T-helper 1 cell (primary cell): ENCODE measurements at regions not wholly inside any gene's neighbourhood (a gene's known extent, or its start where the extent isn't known, plus 50 kb on each side); places are given as distances from the start of the nearest gene placed in this dataset.
"Not testable (repeated sequence)": the region's sequence is repeated elsewhere in the genome, so short reads cannot be mapped to it uniquely, and the experiment has no call there.

Experiments used
- DNase-seq, 5 donors: peaks; one replicate each; pipeline ENCODE4 v3.0.0-alpha.2; 2012 to 2020

DNA sequence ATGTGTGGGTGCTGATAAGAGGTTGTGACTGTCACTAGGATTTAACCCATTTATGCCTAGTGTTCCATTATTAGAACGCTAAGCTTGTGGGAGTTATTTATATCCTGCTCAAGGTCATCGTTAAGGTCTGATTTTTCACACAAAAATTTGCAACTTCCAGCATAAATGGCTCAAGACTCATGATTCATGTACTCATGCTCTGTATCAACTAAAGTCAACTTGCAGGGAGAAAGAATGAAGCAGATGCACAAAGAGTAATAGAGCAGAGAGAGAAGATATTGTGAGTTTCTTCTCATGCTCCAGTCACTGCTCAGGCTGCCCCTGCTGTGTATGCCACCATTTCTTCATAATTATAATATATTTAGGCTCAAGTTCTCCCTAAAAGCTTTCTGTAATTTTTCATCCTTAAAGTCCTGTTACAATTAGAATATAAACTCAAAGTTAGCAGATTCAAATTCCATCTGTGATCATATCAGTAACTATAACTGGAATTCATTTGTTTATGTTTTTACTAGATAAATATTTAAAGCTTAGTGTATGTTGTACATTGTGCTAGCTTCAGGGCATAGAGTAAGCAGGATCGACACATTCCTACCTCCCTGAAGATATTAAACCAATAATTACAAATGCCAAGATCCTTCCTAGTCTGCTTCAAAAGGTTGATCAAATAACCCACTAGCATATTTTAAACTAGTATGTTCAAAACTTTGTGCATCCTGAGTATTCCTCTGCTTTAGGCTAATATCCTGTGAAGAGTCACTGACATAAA, 136.7 kb downstream of the NUDT12 start:
- DNase-seq: no peak

DNA sequence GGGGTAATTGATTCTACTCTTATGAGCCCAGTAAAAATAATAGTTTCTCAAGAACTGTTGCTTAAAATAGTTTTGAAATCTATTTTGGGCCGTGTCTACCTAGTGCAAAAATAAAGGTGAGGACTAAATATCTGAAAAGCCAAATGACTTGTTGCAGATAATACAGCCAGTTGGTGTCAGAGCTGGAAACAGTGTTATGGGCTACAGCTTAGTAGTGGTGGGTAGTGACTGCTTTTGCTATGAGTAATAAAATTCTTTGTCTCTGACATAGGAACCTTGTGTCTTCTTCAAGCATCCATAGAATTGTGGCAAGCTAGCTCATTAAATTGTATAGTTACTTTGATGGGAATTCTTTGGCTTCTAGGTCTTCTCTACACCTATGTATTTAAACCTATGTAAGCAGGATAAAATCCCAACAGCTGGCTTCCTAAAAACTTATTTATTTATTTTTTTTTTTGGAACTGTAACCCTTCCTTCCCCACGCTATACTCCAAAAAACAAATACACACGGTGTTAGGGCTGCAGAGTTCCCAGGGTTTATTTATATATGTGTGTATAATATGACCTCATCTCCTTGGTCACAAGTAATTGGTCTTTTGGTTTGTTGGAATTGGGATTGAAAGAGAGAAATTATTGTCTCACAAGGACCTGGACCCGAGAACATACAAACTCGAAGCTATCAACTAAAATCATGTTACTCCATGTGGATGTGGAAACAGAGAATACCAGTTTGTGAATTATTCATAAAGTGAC, 138.0 kb downstream of the NUDT12 start:
- DNase-seq: no peak

GRCh38 chr5:103424026-103424425, 138.6 kb downstream of the NUDT12 start:
- no peak for DNase-seq

GRCh38 chr5:103422756-103423155, 139.8 kb downstream of the NUDT12 start:
- no peak for DNase-seq

DNA sequence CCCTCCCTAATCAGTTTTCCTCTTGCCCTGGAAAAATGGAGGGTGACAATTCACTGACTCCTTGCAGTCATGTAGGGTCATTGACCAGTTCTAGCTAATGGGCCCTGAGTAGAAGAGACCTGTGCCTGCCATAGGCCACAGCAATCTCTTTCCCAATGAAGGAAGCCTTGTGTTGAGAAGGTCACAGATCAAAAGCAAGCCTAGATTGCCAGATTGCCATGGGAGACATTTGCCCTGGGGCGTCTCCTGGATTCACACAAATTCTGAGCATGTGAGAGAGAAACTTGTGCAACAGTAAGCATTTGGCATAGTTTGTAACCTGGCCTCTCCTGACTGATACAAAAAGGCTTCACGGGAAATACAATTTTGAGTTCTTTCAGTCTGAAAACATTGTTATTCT, 148.0 kb downstream of the NUDT12 start:
- no peak for DNase-seq

- no peak for DNase-seq
Observed at GRCh38 chr5:103411711-103412110, 150.9 kb downstream of the NUDT12 start.

DNA sequence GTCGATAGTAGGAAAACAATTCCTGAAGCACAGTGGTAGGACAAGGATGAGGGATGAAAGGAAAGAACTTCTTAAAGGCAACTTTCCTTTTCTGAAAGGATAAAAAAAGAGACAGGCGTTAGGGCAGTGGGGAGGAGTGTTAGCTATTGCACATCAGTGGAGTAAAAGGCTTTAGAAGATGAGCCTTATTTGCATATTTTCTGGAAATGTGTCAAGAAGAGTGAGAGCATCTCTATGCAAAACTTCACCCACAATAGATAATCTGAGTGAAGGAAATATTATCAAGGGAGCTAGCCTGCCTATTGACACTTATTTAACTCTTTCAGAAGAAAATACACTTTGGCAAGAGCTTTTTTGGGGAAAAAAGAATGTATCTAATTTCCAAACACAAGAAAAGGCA, 151.6 kb downstream of the MACIR start:
- no peak for DNase-seq

DNA sequence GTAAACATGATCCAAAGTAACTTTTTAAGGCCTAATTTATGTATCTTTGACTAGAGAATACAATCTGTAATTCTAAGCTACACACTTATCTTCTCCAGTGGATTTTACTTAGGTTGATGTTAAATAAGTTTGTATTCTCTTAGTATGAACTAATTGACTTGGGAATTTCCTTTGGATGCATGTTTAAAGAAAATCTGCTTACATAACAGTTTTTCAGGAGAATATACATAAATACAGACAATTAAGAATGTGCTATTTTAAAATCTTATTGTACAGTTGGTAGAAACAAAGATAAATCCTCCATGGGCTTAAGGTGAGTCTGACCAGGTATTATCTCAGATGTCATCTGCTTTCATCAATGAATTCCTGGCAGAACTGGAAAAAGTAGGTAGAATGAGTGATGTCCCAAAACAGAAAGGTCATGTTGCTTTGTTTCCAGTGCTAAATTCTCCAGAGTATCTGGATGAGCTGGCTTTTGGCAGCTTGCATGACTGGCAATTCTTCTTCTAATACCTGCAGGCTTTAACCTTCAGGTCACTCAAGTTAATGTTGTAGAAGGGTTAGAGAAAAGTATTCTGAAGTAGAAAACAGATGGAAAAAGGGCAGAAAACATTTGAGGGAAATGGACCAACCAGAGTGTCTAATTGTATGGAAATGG, 150.6 kb downstream of the MACIR start:
- DNase-seq: no peak

- DNase-seq: no peak
Observed at GRCh38 chr5:103408408-103408807, 149.8 kb downstream of the MACIR start.

DNA sequence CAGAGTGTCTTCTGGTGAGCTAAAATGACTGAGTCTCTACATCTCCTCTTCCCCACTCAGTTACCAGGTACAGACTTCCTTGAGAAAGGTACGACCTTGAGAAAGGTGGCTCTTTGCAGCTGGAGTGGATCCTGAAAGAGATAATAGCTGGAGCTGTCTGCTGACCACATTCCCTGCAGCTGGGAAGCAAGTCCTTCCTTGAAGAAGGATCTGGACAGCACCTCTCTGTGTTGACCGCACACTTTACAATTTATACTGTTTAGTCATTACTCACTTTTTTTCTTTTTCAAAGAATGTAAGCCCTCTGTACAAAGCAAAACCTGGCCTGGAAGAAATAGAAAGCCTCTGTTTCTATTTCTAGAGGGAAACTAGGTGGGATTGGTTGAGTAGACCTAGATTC, 148.8 kb downstream of the MACIR start:
- no peak for DNase-seq

GRCh38 chr5:103404483-103404882, 145.9 kb downstream of the MACIR start:
- DNase-seq: no peak

GRCh38 chr5:103402851-103403250, 144.3 kb downstream of the MACIR start:
- no peak for DNase-seq

DNA sequence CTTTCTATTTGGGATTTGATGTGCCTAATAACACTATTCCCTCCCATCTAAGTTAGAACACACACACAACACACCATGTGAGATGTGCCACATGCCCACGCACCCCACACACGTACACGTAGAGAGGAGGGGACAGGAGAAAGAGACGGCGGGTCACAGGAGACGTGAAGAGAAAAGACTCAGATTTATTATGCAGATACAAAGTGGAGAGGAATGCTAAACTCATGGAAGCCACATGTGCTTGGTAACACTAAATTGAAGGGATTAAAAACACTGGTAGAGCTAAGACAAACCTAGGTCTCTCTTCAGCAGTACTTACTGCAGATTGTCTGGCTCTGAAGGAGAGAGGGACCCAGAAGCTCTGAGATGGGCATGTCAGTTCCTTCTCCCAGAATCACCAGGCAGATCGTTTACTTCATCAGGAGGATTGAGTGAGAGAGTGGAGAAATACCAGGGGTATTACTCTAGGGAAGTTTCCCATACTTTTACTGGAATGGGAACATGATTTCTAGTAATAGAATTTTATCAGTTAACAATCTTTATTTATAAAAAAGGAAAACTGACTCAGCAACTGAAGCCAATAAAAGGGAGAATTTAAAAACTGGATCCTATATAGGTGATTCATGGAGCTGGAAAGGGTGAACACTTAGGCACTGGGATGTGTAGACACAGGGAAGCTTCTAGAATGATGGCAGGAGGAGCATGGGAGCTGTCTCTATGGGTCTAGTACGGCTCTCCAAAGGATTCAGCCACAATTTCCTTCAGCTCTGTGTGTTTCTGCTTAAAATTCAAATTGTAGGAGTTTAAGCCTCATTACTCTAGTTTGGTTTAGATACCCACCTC, 139.4 kb downstream of the MACIR start:
- no peak for DNase-seq

DNA sequence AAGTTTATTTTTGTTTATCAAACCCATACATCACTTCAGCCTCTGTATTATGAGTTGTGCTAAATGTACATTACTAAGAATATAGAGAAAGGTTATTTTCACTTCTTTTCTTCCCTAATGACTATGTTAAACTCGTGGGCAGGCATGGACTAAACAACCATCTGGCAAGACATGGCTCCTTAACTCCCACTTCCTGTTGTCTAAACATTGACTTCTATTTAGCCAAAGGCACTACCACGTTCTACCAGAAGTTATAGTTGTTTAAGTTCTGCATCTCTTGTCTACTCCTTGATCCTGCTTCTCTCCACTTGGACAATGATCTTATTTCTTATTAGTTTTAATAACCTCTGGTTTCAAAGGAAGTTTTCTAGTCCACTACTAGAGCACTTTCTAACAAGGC, 136.1 kb downstream of the MACIR start:
- DNase-seq: no peak

DNA sequence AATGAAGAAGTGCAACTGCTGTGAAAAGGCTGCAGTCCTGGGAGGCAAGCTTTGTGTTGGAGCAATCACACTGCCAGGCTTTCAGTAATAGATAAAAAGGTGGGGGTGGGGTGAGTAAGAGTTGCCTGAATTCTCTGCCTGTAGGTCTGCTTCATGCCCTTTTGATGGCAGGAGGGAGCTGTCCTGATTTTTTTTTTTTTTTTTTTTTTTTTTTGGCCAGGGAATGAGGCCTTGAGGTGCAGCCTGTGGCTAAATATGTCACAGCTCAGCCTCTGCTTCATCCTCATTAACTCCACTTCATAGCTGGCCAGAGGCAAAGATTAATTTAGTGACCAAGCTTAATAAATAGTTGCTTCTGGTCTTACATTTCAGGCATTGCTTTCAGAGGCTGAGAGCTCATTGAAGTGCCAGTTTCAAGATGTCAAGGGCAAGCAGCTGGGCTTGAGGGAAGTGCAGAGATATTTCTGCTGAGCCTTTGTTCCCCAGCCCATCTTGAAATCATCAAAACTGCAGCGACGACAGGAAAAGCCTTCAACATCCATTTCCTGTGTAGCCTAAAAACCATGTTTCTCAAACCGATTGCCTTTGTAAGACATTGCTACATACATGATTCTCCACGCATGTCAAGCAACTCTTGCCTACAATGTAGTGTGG, 134.7 kb downstream of the MACIR start:
- DNase-seq: peak in 1 of 5 donors; percentile 2

- no peak for DNase-seq
Observed at GRCh38 chr5:103391659-103392058, 133.1 kb downstream of the MACIR start.

GRCh38 chr5:103389846-103390245, 131.3 kb downstream of the MACIR start:
- DNase-seq: no peak

DNA sequence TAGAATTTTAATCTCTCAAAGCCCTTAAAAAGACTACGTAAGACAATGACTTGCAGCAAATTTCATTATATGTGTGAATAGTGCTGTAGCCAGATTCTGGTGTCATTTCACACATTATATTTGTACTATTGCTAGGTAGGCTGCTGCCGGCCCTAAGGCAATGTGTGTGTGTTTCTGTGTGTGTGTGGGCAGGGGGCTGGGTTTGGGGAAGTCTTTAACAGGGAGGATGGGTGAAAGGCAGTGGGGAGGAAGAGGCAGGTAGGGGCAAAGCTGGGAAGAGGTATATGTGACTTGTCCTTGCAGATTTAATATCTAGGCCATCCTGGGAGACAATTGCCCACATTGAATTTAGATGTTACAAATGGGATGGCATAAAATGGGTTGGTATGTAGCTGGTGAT, 130.8 kb downstream of the MACIR start:
- no peak for DNase-seq

DNA sequence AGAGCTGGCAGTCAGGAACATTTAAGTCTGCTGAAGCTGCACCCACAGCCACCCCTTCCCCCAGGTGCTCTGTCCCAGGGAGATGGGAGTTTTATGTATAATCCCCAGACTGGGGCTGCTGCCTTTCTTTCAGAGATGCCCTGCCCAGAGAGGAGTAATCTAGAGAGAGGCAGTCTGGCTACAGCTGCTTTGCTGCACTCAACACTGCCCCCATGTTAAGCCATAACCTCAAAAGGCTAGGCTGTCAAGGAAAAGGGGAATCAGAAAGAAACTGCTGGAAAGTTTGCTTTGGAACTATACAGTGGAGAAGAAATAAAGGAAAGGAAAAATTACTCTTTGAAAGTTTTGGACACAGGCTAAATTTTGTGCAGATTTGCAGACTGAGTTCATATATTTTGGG, 127.2 kb downstream of the MACIR start:
- DNase-seq: no peak

DNA sequence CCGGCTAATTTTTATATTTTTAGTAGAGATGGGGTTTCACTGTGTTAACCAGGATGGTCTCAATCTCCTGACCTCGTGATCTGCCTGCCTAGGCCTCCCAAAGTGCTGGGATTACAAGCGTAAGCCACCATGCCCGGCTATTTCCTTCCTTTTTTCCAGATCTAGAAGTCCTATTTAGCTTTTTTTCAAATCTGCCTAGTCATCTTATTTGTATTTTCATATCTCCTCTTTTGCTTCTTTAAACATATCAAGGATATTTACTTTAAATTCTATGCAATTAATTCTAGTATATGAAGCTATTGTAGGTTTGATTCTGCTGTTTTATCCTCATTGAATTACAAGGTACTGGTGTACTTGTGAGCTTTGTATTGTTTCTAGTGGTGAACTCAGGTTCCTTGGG, 119.1 kb downstream of the MACIR start:
- not testable (repeated sequence) for DNase-seq

DNA sequence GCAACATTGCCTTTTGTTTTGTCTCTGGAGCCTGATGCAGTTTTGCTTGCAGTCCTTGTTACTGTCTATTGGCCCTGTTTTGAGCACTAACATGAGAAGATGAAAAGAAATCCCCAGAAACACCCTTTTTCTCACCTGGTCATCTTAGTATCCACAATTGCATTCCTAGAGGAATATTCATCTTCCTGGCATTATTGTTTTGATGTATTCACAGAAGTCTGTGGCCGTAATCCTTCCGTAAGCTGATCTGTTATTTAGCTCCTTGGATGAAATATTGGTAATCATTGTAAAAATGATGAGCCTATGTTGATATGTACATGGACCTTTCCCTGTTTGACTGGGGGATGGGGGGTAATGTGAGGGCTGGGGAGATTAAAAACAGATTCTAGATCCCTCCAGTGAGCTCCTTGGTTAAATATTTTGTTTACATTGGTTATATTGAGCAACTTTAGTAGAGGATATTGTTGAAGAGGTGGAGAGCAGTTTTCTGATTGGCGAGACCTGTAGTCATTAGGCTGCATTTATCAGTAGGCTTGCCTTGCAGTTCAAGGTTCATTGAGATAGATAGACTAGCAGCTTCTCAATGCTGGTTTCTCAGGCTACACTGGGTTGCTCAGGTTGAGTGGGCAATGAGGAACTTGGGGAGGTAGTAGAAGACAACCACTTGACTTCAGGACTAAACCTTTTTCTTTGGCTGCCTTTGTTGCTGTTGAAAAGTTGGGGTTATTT, 117.5 kb downstream of the MACIR start:
- no peak for DNase-seq

DNA sequence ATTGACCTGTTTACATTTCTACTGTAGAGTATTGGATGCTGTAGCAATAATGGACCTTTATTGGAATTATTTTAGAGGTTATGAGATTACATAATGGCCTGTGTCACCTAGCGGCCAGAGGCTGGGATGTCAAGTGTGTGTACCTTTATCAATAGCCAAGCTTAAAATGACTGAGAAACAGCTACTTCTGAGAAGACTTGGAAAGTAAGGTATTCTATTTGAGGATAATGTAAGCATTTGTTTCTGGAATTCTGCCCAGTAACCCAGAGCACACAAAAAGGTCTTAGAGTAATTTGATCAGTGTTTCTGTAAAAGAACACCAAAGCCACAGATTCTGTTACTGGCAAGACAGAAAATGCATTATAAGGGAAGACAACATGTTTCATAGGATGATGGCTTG, 116.8 kb downstream of the MACIR start:
- DNase-seq: no peak
